HG02973 (cell line): ENCODE measurements at regions not wholly inside any gene's neighbourhood (a gene's known extent, or its start where the extent isn't known, plus 50 kb on each side); places are given as distances from the start of the nearest gene placed in this dataset.
"Not testable (repeated sequence)": the region's sequence is repeated elsewhere in the genome, so short reads cannot be mapped to it uniquely, and the experiment has no call there.

Experiments
- ATAC-seq: cut with Tn5 transposase; IDR thresholded peaks from one replicate; pipeline ENCODE4 v1.9.1; 2021; ENCODE audit warnings: moderate library complexity; ENCODE audit not compliant: unreplicated experiment

DNA sequence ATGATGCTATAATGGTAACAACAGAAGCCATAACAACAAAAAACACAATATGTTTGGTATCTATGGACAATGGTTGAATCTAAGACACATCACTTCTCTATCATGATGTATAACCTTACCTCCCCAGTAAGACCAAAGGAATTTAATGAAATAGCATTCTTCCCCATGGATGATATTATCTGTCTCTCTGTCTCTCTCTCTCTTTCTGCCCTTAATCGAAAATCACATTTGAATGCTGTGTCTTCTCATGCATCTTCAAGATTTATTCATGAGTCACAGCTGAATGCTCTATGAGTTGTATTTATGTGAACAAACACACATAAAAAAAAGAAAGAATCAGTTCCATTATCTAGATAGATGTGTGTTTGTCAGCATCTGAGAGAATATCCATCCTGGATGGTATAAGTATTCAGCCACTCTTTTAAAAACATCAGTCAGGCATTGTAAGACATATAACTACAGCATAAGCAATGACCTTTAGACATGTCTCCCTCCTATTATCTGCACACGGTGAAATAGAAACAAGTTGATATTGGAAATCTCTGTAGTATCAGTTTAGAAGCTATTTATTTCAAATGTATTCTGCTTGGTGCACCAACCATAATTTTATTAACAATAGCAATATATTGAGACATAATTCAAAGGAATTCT is 433.3 kb downstream of the TOX3 start:
- no peak for ATAC-seq

DNA sequence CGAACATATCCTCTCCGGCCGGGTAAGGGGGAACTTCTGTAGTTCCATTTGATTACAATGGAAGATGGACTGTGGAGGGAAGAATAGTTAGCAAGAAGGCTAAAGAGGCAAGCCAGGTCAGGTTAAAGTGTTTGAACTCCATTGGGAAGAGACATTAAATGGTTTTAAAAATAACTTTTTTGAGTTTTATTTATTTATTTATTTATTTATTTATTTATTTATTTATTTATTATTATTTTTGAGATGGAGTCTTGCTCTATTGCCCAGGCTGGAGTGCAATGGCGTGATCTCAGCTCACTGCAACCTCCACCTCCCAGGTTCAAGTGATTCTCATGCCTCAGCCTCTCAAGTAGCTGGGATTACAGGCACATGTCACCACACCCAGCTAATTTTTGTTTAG is 441.9 kb downstream of the TOX3 start:
- ATAC-seq: not testable (repeated sequence)

DNA sequence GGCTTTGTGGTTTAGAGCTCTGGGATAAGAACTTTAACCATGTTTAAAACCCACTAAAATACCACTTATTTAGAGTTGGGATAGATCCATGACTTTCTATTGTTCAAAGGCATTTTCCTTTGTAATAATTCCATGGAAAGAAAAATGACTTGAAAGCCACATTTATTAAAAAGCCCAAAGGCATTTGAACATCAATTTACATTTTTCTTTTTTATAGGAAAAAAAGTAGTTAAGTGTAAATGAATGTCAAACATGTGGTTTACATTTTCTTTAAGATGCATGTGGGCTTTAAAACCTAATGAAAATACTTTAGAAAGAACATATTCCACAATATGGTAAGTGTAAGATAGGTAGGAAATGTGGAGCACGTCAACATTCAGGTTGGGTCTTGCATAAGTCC is 443.2 kb downstream of the TOX3 start:
- ATAC-seq: no peak

DNA sequence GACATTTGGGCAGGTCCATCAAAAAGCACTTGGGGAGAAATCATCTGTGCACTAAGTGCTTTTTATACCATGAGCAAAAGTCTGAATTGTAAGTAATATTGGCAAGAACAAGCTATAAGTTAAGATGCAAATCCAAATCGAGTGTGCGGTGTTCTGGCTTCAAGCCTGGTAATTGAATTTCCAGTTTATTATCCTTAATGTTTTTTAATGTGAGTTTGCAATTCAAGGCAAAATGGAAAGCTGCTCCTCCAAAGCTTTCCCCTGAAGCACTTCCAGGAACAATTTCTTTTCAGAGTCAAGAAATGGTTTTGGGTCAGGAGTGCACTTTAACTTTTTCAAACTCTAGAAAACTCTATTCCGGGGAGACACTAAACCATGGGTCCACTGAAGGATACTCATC is 445.7 kb downstream of the TOX3 start:
- no peak for ATAC-seq

DNA sequence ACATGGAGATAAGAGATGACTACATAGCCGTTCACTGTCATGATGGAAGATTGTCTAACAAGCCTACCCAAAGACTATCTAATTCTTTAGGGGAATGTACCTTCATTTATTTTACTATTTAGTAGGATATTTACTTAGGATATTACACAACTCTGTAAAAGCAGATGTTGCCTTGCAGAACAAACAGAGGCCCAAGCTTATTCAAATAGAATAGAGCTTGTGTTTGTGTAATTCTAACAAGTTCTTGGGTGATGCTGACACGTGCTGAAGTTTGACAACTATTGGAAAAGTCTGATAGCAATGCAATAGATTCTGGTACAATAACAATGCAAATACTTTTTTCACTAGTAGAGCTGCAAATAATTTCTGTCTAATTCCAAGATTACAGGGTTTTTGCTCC is 447.6 kb downstream of the TOX3 start:
- ATAC-seq: no peak

DNA sequence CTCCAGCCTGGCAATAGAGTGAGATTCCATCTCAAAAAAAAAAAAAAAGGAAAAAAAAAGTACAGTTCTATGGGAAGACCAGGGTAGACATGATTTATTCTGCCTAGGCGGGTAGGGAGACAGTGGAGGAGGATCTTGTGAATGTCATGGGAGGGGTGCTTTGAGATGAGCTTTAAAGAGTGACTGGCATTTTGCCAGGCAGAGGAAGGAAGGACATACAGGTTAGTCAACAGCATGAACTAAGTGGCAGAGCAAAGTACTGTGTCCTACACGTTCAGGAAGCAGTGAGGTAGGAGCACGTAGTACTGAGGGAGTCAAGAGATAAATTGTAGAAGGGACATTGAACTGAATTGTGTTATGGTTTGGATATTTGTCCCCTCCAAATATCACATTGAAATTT is 451.5 kb downstream of the TOX3 start:
- no peak for ATAC-seq

DNA sequence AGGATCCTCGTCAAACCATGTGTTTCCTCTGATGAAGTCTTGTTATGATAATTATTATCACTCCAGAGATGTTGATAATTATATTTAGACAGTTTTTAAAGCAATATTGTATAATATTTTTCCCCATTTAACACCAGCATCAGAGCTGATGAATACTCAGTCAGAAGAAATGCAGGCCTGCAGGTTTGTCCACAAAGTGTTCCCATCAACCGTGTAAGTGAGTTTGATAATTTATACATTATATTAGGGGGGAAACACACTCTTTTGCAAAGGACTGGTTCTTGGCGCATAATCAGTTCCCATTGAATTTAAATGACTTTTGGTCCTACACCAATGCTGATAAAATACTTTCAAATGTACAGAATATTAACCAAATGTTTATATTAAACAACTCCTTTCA is 454.8 kb downstream of the TOX3 start:
- no peak for ATAC-seq

DNA sequence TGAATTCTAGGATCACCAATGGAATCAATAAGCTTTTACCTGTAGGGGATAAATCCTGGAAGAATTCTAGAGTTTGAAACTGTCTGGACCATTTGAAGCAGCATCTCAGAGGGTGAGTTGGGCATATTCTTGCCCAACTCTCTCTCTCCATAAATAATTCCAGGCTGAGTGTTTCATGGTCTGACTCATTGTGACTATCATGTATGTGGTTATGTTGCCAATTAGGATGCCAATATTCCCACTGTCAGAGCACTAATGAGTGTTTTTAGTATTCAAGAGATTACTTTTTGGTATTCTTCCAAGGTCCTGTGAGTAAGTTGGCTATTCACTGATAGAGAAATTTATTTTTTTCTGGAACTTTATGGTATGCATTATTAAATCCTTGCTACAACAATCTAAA is 456.9 kb downstream of the TOX3 start:
- no peak for ATAC-seq

DNA sequence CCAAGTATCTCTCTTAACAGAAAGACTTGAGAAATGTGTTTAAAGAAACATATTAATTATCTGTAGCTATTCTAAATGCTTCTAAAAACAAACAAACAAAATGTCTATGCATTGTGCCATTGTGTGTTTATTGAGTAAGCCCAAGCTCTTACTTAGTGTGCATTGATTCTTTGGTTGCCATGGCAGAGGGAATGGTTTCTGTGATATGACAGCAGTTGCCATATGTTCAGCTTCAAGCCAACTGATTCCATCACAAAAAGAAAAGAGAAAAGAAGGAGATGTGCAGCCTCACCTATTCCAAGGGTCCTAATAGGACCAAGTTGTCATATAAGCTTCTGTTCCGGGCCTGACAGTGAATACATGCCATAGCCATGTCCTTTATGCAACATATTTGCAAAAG is 457.5 kb downstream of the TOX3 start:
- ATAC-seq: no peak

DNA sequence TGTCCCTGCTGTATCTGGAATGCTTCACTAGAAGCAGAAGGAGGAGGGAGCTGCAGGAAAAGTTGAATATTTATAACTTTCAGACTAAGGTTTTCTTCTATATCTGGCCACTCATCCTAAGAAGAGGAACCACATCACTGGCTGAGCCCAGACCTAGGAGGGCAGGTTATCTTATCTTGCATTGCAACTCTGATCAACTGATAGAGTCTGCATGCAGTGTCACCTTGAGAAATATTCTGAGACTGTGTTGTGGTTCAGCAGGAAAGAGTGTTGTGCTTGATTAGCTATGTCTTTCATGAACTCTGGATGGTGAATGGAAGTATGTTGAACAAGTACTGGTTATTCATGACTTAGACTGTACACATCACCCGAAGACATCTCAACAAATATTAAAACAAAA is 460.0 kb downstream of the TOX3 start:
- no peak for ATAC-seq

DNA sequence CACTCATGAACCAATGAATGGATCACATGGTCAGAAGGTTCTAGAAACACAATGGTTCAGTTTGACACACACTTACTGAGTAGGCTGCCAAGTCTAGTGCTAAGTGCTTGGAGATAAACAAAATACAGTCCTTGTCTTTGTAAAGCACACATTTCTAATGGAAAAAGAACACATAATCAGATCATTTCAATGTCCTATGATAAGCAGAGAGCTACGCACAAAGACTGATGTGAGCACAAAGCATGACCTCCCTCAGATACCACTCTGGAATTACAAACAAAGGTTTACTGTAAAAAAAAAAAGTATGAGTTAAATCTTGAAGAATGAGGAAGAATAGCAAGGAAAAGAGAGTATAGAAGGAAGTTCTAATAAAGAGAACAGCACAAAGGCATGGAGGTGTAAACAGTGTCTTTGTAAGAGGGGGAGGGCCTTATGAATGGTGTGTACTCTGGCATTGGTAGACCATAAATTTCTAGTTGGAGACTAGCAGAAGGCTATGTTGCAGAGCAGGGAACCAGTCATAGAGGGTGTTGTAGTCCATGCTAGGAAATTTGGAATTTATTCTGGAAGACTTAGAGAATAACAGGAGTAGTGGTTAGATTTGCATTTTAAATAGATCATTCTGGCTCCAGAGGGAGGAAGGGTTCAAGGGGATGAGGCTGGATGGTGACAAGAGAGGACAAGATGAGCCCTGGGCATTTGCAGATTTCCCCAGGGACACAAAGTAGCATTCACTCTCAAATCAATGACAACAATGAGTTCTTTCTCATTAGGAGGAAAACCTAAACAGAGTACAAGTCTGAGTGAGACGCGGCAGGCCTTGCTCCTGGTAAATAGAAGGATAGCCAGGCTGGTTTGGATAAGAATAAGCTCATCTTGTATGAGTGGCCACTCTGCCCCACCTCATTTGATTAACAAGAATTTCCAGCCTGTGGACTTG is 468.0 kb downstream of the TOX3 start:
- no peak for ATAC-seq

DNA sequence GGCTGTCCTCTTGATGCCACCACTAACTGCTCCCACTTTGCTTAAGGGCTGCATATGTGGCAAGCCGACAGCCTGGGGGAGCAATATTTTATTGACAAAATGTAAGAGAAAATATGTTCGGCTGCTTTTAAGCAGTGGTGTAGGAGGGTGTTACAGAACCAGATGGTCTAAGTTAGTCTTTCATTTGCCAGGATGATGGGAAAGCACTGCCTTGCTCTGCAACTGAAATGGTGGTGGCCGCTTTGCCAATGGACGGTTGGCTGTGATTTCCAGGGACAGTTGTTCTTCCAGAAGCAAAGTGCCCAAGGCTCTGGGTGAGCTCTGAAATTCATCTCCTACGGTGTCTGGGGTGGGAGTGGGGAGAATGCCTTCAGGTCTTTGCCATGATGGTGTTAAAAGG is 469.3 kb downstream of the TOX3 start:
- ATAC-seq: no peak

DNA sequence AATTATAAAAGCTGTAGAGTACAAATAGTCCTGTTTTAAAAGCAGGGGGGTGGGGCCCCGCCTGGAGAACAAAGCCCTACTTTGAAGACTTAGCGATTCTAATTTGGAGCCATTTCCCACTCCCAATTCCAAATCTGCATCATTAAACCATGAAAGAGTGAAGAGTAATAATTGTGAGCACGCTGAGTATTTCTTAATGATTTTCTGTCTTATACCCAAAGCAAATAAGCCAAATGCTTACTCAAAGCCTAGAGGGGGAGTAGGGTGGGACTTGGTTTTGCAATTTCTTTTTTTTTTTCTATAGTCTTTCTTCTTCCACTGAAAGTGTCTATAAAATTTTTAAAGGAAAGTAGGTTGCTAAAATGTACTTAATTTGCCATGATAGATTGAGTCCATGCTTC is 470.1 kb downstream of the TOX3 start:
- no peak for ATAC-seq

DNA sequence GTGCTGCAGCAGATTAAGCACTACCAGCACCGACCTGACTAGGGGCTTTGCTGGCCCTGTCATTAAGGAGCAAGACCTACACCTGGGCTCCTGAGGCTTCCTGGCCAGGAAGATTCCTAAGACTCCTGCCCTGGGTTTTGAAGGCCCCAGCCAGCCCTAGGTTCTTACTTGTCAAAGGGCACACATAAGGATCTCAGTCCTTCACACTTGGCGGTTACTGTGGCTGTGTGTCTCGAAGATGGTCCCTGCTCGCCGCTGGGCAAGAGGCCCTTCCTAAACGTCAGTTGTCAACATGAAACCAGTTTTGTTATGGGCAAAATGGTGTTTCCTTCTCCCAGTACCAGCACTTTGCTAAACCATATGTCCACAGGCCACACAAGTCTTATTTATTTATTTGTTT is 470.6 kb downstream of the TOX3 start:
- ATAC-seq: no peak

DNA sequence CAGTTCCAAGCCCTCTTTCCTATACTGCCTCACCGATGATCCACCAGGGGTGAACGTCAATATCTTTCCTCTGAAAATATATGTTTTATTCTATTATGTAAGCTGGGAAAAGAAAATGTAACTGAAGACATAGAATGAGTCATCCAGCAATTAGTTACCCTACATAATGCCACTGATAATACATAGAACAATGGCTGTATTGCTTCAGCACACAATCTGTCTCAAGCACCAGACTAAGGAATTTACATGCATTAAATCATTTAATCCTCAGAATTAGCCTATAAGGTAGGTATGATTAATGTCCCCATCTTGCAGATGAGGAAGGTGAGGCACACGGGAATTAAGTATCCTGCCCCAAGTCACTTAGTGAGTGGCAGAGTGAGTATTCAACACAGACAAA is 472.8 kb downstream of the TOX3 start:
- ATAC-seq: no peak

DNA sequence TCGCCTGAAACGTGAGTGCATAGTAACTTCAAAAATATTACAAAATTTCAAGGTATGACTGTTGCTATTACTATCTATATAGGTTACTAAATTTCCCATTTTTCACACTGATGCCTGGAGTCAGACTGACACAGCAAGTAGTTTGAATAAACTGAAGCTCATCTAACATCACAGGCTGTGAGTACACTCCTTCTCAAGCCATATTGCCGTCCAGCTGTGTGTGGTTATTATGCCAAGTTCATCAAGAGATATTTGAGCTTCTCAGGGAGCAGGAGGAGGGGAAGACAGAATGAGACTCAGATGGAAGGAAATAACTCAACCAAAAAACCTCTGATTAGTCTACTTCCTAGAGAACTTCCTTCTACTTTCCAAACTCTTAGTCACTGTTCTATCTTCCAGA is 473.9 kb downstream of the TOX3 start:
- ATAC-seq: no peak

DNA sequence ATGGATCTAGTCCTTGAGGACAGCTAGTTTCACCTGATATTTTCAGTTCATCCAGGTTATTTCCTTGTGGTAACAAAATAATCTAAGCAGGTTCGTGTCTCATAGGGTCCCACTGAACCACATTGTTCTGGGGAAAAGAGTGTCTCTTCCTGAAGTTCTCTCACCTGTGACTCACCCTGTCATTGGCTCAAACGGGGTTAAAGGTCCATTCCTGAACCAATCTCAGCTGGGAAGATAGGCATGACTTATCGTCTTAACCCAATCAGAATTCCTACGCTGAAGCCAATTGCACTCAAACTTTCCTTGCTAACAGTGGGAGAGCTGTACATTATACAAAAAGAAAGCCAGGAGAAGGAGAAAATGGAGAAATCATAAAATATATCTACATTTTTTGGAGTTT is 475.8 kb downstream of the TOX3 start:
- no peak for ATAC-seq

DNA sequence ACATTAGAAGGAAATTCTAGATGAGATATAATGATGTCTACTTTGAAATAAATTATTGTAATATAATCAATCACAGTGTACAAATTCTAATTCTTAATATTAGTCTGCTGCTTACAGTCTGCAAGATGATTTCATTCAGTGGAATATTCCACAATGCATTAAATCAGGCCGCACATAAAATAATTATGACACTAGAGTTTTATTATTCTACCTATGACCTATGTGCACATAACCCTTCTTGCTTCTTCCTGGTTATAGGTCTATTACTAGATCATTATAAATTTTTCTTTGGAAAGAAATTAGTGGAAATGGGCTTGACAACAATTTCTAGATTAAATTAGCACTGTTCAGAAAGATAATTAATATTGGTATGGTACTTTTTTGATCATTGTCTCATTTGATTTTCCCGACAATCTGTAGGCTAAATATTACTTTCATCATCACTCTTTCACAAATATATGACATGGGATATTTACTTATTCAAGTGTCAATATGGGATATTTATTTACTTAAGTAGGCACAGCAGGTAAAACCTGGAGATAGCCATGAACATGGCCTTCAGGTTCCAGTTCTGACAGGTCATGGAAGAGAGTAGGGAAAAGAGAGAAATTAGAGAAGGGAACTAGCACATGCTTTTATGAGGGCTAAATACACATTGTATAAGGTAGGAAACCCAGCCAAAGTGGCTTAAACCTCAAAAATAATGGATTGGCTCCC is 476.4 kb downstream of the TOX3 start:
- ATAC-seq: no peak

DNA sequence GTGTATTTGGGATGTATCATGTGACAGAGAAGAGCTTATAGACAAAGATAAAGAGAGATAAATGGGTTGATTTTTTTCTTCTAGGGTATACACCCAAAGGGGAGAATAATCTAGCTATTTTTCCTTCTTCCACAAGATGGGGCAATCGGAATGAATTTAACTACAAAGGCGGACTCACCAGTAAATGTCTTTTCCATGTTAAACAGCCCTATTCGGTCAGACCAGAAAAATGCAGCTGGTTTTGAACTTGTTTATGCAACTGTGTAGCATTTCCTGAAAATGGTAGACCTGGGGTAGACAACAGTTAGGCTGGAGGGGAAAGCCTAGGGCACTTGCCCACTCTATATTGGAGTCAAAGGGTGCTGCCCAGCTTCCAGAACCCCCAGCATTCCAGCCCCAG is 477.1 kb downstream of the TOX3 start:
- ATAC-seq: no peak

DNA sequence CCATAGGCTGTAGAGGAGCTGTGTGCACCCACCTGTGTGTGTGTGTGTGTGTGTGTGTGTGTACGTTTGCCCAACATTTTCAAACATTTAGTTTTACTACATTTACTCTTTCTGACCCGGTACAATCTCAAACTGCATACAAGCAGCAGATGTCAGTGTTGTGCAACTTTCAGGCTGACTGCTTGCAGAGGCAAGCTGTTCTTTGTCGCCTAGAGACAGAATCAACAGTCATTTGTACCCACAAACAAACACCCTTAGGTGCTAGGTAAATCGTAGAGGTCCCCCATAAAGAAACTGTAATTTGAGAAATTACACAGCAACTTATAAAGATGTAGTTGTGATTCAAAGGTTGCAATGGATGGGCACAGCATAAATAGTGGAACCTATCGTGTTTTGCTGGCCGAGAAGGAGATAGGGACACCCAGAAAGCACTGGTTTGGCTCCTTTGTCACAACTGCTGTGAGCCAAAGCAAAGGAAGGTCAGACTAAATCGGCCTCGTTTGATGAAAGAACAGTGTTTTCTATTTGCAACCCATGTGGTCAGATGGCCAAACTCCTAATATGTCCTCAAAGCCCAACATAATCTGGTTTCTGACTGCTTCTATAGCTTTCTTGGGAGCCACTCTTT is 478.4 kb downstream of the TOX3 start:
- no peak for ATAC-seq

DNA sequence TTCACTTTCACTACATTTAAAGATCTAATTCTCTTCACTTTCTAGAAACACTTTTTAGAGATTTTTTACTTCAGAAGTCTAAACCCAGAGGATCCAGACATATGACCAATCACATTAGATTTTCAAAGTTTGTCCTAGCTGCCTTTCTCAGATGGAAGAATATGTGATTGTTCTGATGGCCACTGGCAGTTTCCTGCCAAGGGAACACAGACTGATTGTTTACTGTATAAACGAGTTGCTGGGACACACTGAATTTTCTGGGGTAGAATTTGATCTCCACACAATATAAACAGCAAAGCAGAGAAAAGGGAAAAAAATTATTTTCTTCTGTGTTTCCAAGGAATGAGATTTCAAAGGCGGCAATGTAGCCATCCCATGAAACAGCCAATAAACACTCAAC is 480.0 kb downstream of the TOX3 start:
- no peak for ATAC-seq
